GM23338 (cell line): ENCODE measurements at regions not wholly inside any gene's neighbourhood (a gene's known extent, or its start where the extent isn't known, plus 50 kb on each side); places are given as distances from the start of the nearest gene placed in this dataset.

ENCODE experiments used
- ATAC-seq: fragments of 200-7000 bp; cut with Tn5 transposase; 3 replicates; pipeline ENCODE4 v1.9.1; 2020
- DNase-seq: peaks from one replicate; pipeline ENCODE4 v3.0.0-alpha.2; 2015; ENCODE audit warnings: low spot score
- H2AFZ ChIP-seq: fragments of 200-600 bp; sonication (generic); 2 replicates; pipeline ENCODE4 v1.8.0; 2016; ENCODE audit warnings: antibody characterized with exemption, mild to moderate bottlenecking, moderate library complexity
- H3F3A ChIP-seq: fragments of 200-600 bp; sonication (generic); replicated peaks from 2 replicates; pipeline ENCODE4 v1.8.0; 2017; ENCODE audit warnings: antibody characterized with exemption, mixed run types, low read depth
- H3K27ac ChIP-seq: fragments of 200-600 bp; sonication (generic); 2 replicates; pipeline ENCODE4 v1.6.1; 2016; ENCODE audit warnings: low read depth
- H3K27me3 ChIP-seq: fragments of 200-600 bp; sonication (generic); 2 replicates; pipeline ENCODE4 v1.8.0; 2016; ENCODE audit warnings: mild to moderate bottlenecking, mixed run types, moderate library complexity; ENCODE audit not compliant: insufficient read depth
- H3K36me3 ChIP-seq: fragments of 200-600 bp; sonication (generic); 2 replicates; pipeline ENCODE4 v1.8.0; 2016; ENCODE audit warnings: mild to moderate bottlenecking; ENCODE audit not compliant: insufficient read depth
- H3K4me1 ChIP-seq: fragments of 200-600 bp; sonication (generic); 2 replicates; pipeline ENCODE4 v1.8.0; 2016; ENCODE audit warnings: mild to moderate bottlenecking, moderate library complexity; ENCODE audit not compliant: insufficient read depth
- H3K4me2 ChIP-seq: fragments of 200-600 bp; sonication (generic); 2 replicates; pipeline ENCODE4 v1.7.1; 2017; ENCODE audit warnings: mixed run types
- H3K4me3 ChIP-seq: fragments of 200-600 bp; sonication (generic); 2 replicates; pipeline ENCODE4 v1.6.1; 2016; ENCODE audit warnings: mixed run types
- H3K79me2 ChIP-seq: fragments of 200-600 bp; sonication (generic); replicated peaks from 2 replicates; pipeline ENCODE4 v1.8.0; 2017; ENCODE audit warnings: mild to moderate bottlenecking; ENCODE audit not compliant: insufficient read depth
- H3K9me2 ChIP-seq: fragments of 200-600 bp; sonication (generic); 2 replicates; pipeline ENCODE4 v1.8.0; 2017; ENCODE audit not compliant: insufficient read depth
- H4K20me1 ChIP-seq: fragments of 200-600 bp; sonication (generic); replicated peaks from 2 replicates; pipeline ENCODE4 v1.8.0; 2017; ENCODE audit warnings: mild to moderate bottlenecking; ENCODE audit not compliant: insufficient read depth
- H3K27ac Mint-ChIP-seq: 2 replicates; pipeline ENCODE4 v1.8.0; 2020; ENCODE audit warnings: inconsistent platforms, mild to moderate bottlenecking, moderate library complexity, mixed read lengths
- H3K27me3 Mint-ChIP-seq: 3 replicates; pipeline ENCODE4 v1.8.0; 2022; ENCODE audit warnings: low read depth, mild to moderate bottlenecking, moderate library complexity, mixed read lengths, inconsistent platforms; ENCODE audit not compliant: insufficient read depth, poor library complexity
- H3K36me3 Mint-ChIP-seq: 3 replicates; pipeline ENCODE4 v1.8.0; 2021; ENCODE audit warnings: low read depth, mild to moderate bottlenecking, inconsistent platforms, moderate library complexity, mixed read lengths
- H3K4me1 Mint-ChIP-seq: 3 replicates; pipeline ENCODE4 v1.8.0; 2020; ENCODE audit warnings: mild to moderate bottlenecking, inconsistent platforms, mixed read lengths
- H3K4me3 Mint-ChIP-seq: 3 replicates; pipeline ENCODE4 v1.8.0; 2021; ENCODE audit warnings: moderate library complexity, mild to moderate bottlenecking, inconsistent platforms, mixed read lengths
- H3K9me3 Mint-ChIP-seq: 3 replicates; pipeline ENCODE4 v1.8.0; 2020; ENCODE audit warnings: moderate library complexity, mild to moderate bottlenecking, inconsistent platforms, mixed read lengths
- CREB1 ChIP-seq: fragments of 250-450 bp; sonication (Bioruptor Pico); IDR thresholded peaks from 2 replicates; pipeline ENCODE4 v1.5.0; 2020; ENCODE audit warnings: low read depth, mild to moderate bottlenecking, moderate library complexity
- ETS1 ChIP-seq: IDR thresholded peaks from 2 replicates; pipeline ENCODE4 v1.6.1; 2016; ENCODE audit warnings: antibody characterized with exemption
- EZH2 ChIP-seq: fragments of 200-600 bp; sonication (generic); IDR thresholded peaks from one replicate; pipeline ENCODE4 v1.8.0; 2017; ENCODE audit warnings: antibody characterized with exemption, mild to moderate bottlenecking, low read depth; ENCODE audit not compliant: unreplicated experiment
- JUNB ChIP-seq: IDR thresholded peaks from one replicate; pipeline ENCODE4 v1.6.1; 2016; ENCODE audit warnings: antibody characterized with exemption; ENCODE audit not compliant: unreplicated experiment
- NANOG ChIP-seq: IDR thresholded peaks from 2 replicates; pipeline ENCODE4 v1.6.1; 2016; ENCODE audit warnings: antibody characterized with exemption, borderline replicate concordance
- POLR2AphosphoS5 ChIP-seq: IDR thresholded peaks from 2 replicates; pipeline ENCODE4 v1.6.1; 2016; ENCODE audit warnings: antibody characterized with exemption, low read depth
- REST ChIP-seq: IDR thresholded peaks from one replicate; pipeline ENCODE4 v1.6.1; 2018; ENCODE audit warnings: antibody characterized with exemption; ENCODE audit not compliant: unreplicated experiment
- STAT1 ChIP-seq: IDR thresholded peaks from one replicate; pipeline ENCODE4 v1.6.1; 2016; ENCODE audit warnings: antibody characterized with exemption; ENCODE audit not compliant: unreplicated experiment
- ZNF114 ChIP-seq: fragments of 250-450 bp; sonication (Bioruptor Pico); IDR thresholded peaks from 2 replicates; pipeline ENCODE4 v1.5.0; 2020; ENCODE audit warnings: mild to moderate bottlenecking, moderate library complexity
- ZNF331 ChIP-seq: fragments of 250-450 bp; sonication (Bioruptor Pico); IDR thresholded peaks from 2 replicates; pipeline ENCODE4 v1.5.0; 2020; ENCODE audit warnings: low read depth, mild to moderate bottlenecking, moderate library complexity
- TF ChIP-seq, protein P1 (sequence below), 2 experiments: fragments of 200-600 bp in 1 of 2; sonication (generic) in 1 of 2; conservative IDR thresholded peaks; 2 replicates each; pipeline versions ENCODE4 v1.5.1 to v1.6.1; 2016 to 2017; ENCODE audit warnings: antibody characterized with exemption in 2 of 2, low read depth in 2 of 2, mild to moderate bottlenecking in 2 of 2, moderate library complexity in 1 of 2
- TF ChIP-seq, protein P2 (sequence below): fragments of 250-450 bp; sonication (Bioruptor Pico); IDR thresholded peaks from 2 replicates; pipeline ENCODE4 v1.5.0; 2020; ENCODE audit warnings: mild to moderate bottlenecking, moderate library complexity

GRCh38 chr10:35992107-35992506 lies 350.0 kb upstream of the FZD8 start:
- Mint-ChIP-seq H3K4me3 (no peak overlapping the region), H3K27ac (no peak overlapping the region), H3K9me3 (no peaks in the 10 kb centered on the region), H3K4me1 (peaks cover 19% of the 10 kb centered on the region; the same call in 2 of the 3 replicates), H3K27me3 (no peaks in the 10 kb centered on the region), H3K36me3 (no peaks in the 10 kb centered on the region)
- Histone ChIP-seq H3K9me2 (no peaks in the 10 kb centered on the region), H3K36me3 (no peaks in the 10 kb centered on the region), H3K79me2 (no peaks in the 10 kb centered on the region), H3K4me1 (peaks cover 5% of the 10 kb centered on the region), H3K4me2 (no peak overlapping the region), H3K27me3 (peaks cover 21% of the 10 kb centered on the region; the same call in 1 of the 2 replicates), H4K20me1 (no peaks in the 10 kb centered on the region), H3K27ac (no peak overlapping the region), H3F3A (no peaks in the 10 kb centered on the region), H3K4me3 (no peak overlapping the region), H2AFZ (no peak overlapping the region)
- no peak for DNase-seq
- ATAC-seq, result no peak
- no peak for TF ChIP-seq ETS1
- no peak for TF ChIP-seq REST
- no peak for TF ChIP-seq STAT1
- no peak for TF ChIP-seq EZH2
- TF ChIP-seq, protein P1, sequence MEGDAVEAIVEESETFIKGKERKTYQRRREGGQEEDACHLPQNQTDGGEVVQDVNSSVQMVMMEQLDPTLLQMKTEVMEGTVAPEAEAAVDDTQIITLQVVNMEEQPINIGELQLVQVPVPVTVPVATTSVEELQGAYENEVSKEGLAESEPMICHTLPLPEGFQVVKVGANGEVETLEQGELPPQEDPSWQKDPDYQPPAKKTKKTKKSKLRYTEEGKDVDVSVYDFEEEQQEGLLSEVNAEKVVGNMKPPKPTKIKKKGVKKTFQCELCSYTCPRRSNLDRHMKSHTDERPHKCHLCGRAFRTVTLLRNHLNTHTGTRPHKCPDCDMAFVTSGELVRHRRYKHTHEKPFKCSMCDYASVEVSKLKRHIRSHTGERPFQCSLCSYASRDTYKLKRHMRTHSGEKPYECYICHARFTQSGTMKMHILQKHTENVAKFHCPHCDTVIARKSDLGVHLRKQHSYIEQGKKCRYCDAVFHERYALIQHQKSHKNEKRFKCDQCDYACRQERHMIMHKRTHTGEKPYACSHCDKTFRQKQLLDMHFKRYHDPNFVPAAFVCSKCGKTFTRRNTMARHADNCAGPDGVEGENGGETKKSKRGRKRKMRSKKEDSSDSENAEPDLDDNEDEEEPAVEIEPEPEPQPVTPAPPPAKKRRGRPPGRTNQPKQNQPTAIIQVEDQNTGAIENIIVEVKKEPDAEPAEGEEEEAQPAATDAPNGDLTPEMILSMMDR (conservative IDR thresholded peaks at IDR 0.05; ENCODE audit: low read depth in 2 of 2), result no peak
- no peak for TF ChIP-seq ZNF114 (CRISPR knock-in tag)
- no peak for TF ChIP-seq POLR2AphosphoS5
- TF ChIP-seq JUNB, result no peak
- no peak for TF ChIP-seq ZNF331
- TF ChIP-seq NANOG, result no peak
- TF ChIP-seq, protein P2, sequence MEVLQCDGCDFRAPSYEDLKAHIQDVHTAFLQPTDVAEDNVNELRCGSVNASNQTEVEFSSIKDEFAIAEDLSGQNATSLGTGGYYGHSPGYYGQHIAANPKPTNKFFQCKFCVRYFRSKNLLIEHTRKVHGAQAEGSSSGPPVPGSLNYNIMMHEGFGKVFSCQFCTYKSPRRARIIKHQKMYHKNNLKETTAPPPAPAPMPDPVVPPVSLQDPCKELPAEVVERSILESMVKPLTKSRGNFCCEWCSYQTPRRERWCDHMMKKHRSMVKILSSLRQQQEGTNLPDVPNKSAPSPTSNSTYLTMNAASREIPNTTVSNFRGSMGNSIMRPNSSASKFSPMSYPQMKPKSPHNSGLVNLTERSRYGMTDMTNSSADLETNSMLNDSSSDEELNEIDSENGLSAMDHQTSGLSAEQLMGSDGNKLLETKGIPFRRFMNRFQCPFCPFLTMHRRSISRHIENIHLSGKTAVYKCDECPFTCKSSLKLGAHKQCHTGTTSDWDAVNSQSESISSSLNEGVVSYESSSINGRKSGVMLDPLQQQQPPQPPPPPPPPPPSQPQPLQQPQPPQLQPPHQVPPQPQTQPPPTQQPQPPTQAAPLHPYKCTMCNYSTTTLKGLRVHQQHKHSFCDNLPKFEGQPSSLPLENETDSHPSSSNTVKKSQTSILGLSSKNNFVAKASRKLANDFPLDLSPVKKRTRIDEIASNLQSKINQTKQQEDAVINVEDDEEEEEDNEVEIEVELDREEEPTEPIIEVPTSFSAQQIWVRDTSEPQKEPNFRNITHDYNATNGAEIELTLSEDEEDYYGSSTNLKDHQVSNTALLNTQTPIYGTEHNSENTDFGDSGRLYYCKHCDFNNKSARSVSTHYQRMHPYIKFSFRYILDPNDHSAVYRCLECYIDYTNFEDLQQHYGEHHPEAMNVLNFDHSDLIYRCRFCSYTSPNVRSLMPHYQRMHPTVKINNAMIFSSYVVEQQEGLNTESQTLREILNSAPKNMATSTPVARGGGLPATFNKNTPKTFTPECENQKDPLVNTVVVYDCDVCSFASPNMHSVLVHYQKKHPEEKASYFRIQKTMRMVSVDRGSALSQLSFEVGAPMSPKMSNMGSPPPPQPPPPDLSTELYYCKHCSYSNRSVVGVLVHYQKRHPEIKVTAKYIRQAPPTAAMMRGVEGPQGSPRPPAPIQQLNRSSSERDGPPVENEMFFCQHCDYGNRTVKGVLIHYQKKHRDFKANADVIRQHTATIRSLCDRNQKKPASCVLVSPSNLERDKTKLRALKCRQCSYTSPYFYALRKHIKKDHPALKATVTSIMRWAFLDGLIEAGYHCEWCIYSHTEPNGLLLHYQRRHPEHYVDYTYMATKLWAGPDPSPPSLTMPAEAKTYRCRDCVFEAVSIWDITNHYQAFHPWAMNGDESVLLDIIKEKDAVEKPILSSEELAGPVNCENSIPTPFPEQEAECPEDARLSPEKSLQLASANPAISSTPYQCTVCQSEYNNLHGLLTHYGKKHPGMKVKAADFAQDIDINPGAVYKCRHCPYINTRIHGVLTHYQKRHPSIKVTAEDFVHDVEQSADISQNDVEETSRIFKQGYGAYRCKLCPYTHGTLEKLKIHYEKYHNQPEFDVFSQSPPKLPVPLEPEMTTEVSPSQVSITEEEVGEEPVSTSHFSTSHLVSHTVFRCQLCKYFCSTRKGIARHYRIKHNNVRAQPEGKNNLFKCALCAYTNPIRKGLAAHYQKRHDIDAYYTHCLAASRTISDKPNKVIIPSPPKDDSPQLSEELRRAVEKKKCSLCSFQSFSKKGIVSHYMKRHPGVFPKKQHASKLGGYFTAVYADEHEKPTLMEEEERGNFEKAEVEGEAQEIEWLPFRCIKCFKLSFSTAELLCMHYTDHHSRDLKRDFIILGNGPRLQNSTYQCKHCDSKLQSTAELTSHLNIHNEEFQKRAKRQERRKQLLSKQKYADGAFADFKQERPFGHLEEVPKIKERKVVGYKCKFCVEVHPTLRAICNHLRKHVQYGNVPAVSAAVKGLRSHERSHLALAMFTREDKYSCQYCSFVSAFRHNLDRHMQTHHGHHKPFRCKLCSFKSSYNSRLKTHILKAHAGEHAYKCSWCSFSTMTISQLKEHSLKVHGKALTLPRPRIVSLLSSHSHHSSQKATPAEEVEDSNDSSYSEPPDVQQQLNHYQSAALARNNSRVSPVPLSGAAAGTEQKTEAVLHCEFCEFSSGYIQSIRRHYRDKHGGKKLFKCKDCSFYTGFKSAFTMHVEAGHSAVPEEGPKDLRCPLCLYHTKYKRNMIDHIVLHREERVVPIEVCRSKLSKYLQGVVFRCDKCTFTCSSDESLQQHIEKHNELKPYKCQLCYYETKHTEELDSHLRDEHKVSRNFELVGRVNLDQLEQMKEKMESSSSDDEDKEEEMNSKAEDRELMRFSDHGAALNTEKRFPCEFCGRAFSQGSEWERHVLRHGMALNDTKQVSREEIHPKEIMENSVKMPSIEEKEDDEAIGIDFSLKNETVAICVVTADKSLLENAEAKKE (CRISPR knock-in tag), result no peak
- no peak for TF ChIP-seq CREB1 (CRISPR knock-in tag)
